Panc1 (cell line): ENCODE measurements at regions not wholly inside any gene's neighbourhood (a gene's known extent, or its start where the extent isn't known, plus 50 kb on each side); places are given as distances from the start of the nearest gene placed in this dataset.
A peak's percentile ranks its signal among the peaks of the same experiment; 100 is the strongest.

Experiments used
- ATAC-seq: fragments of 200-7000 bp; cut with Tn5 transposase; 2 replicates; pipeline ENCODE4 v1.9.1; 2020; ENCODE audit warnings: mild to moderate bottlenecking, moderate library complexity
- BruUV-seq: library from RNA; stranded (reverse); fragments of 400-500 nt; replicated peaks from 2 replicates; lab custom pipeline; 2021; lab: Mats Ljungman, UMichigan
- CTCF ChIA-PET: fragments of 300-600 bp; sonication (Branson Sonifier 250); formaldehyde crosslinking; loops from one replicate; lab custom pipeline; 2022; ENCODE audit warnings: antibody characterized with exemption; lab: Charles Lee
- POLR2A ChIA-PET: fragments of 300-600 bp; sonication (Branson Sonifier 250); formaldehyde crosslinking; loops from one replicate; lab custom pipeline; 2022; ENCODE audit warnings: antibody characterized with exemption; lab: Charles Lee
- DNase-seq: peaks from one replicate; pipeline ENCODE4 v3.0.0-alpha.2; 2010; ENCODE audit warnings: low read depth, low spot score
- H3K27ac ChIP-seq: 2 replicates; pipeline ENCODE4 v1.5.1; 2011; ENCODE audit warnings: mild to moderate bottlenecking, low read length, inconsistent platforms
- H3K27me3 ChIP-seq: fragments of 200-500 bp; sonication (Bioruptor generic); 2 replicates; pipeline ENCODE4 v1.6.0; 2014; ENCODE audit warnings: low read length, inconsistent platforms; ENCODE audit not compliant: control insufficient read depth, insufficient read depth
- H3K36me3 ChIP-seq: fragments of 200-500 bp; sonication (Bioruptor generic); 2 replicates; pipeline ENCODE4 v1.5.1; 2014; ENCODE audit warnings: inconsistent platforms, mild to moderate bottlenecking, low read length, moderate library complexity; ENCODE audit not compliant: control insufficient read depth, insufficient read depth
- H3K4me1 ChIP-seq: 2 replicates; pipeline ENCODE4 v1.5.1; 2011; ENCODE audit warnings: inconsistent platforms, mild to moderate bottlenecking, low read length, moderate library complexity; ENCODE audit not compliant: control insufficient read depth, insufficient read depth
- H3K4me3 ChIP-seq, 2 experiments: 2 replicates each; pipeline ENCODE4 v1.5.1; 2011 to 2012; ENCODE audit warnings: low read depth in 2 of 2, low read length in 2 of 2, mild to moderate bottlenecking in 2 of 2, inconsistent platforms in 1 of 2, moderate library complexity in 1 of 2
- H3K9me3 ChIP-seq: fragments of 200-500 bp; sonication (Bioruptor generic); 2 replicates; pipeline ENCODE4 v1.5.1; 2014; ENCODE audit warnings: low read depth, mild to moderate bottlenecking, inconsistent platforms, low read length, moderate library complexity; ENCODE audit not compliant: control insufficient read depth, insufficient read depth
- POLR2AphosphoS5 ChIP-seq: IDR thresholded peaks from 2 replicates; pipeline ENCODE4 v1.6.1; 2012; ENCODE audit warnings: mild to moderate bottlenecking, low read depth, low read length, moderate library complexity
- SIN3A ChIP-seq: IDR thresholded peaks from 2 replicates; pipeline ENCODE4 v1.6.1; 2012; ENCODE audit warnings: low read depth, mild to moderate bottlenecking, low read length, moderate library complexity, borderline replicate concordance; ENCODE audit not compliant: insufficient read depth
- TCF7L2 ChIP-seq: IDR thresholded peaks from 2 replicates; pipeline ENCODE4 v1.6.1; 2011; ENCODE audit warnings: mild to moderate bottlenecking, low read depth, low read length, inconsistent platforms
- in situ Hi-C: cut with HindIII; loops from 2 replicates; pipeline ENCODE4 v1.10.0; 2016; ENCODE audit warnings: low sequenced_read_pairs, low pct_unique_long_range_greater_than_20kb
- intact Hi-C: fragments of 100-400 bp; cut with micrococcal nuclease; formaldehyde crosslinking; loops from one replicate; pipeline ENCODE4 v1.10.0; 2022; ENCODE audit not compliant: unreplicated experiment
- TF ChIP-seq, protein P1 (sequence below): fragments of 450-650 bp; IDR thresholded peaks from 2 replicates; pipeline ENCODE4 v1.5.1; 2017; ENCODE audit warnings: mild to moderate bottlenecking
- TF ChIP-seq, protein P2 (sequence below), 2 experiments: IDR thresholded peaks; 2 replicates each; pipeline ENCODE4 v1.6.1; 2011 to 2012; ENCODE audit warnings: low read depth in 2 of 2, control low read depth in 1 of 2, low read length in 1 of 2, mild to moderate bottlenecking in 1 of 2, moderate library complexity in 1 of 2; ENCODE audit not compliant: insufficient read depth in 1 of 2

DNA sequence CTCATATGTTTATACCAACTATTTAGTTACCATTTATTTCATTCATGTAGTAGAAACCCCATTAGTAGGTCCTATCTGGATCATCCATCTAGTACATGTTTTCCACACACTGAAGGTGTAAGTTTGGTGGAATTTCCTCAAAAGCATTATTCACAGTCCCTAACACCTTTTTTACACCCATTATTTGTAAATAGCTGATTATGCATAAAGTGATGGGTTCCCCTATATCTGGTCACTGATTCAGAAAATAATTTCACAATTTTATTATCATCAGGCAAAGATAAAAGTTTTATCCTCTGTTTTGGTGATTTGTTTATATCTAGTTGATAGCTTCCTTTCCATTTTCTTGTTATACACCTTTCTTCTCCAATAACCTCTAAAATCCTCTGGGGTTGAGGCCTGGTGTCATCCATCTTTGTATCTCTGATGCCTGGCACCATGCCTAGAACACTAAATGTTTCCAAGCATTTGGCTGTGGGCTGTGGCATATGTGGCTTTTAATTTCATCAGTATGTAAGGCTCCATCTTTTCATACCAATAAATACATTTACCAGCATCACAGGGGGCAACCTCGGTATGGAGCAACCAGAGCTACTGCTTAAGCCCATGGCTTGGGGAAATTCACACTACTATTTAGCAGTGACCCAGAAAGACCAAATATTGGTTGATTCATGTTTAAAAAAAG is 1089.5 kb upstream of the LRRN3 start:
- POLR2A ChIA-PET: no interaction called here
- TF ChIP-seq SIN3A (no peak), TCF7L2 (no peak), POLR2AphosphoS5 (no peak)
- TF ChIP-seq, protein P1, sequence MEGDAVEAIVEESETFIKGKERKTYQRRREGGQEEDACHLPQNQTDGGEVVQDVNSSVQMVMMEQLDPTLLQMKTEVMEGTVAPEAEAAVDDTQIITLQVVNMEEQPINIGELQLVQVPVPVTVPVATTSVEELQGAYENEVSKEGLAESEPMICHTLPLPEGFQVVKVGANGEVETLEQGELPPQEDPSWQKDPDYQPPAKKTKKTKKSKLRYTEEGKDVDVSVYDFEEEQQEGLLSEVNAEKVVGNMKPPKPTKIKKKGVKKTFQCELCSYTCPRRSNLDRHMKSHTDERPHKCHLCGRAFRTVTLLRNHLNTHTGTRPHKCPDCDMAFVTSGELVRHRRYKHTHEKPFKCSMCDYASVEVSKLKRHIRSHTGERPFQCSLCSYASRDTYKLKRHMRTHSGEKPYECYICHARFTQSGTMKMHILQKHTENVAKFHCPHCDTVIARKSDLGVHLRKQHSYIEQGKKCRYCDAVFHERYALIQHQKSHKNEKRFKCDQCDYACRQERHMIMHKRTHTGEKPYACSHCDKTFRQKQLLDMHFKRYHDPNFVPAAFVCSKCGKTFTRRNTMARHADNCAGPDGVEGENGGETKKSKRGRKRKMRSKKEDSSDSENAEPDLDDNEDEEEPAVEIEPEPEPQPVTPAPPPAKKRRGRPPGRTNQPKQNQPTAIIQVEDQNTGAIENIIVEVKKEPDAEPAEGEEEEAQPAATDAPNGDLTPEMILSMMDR: no peak
- TF ChIP-seq, protein P2, sequence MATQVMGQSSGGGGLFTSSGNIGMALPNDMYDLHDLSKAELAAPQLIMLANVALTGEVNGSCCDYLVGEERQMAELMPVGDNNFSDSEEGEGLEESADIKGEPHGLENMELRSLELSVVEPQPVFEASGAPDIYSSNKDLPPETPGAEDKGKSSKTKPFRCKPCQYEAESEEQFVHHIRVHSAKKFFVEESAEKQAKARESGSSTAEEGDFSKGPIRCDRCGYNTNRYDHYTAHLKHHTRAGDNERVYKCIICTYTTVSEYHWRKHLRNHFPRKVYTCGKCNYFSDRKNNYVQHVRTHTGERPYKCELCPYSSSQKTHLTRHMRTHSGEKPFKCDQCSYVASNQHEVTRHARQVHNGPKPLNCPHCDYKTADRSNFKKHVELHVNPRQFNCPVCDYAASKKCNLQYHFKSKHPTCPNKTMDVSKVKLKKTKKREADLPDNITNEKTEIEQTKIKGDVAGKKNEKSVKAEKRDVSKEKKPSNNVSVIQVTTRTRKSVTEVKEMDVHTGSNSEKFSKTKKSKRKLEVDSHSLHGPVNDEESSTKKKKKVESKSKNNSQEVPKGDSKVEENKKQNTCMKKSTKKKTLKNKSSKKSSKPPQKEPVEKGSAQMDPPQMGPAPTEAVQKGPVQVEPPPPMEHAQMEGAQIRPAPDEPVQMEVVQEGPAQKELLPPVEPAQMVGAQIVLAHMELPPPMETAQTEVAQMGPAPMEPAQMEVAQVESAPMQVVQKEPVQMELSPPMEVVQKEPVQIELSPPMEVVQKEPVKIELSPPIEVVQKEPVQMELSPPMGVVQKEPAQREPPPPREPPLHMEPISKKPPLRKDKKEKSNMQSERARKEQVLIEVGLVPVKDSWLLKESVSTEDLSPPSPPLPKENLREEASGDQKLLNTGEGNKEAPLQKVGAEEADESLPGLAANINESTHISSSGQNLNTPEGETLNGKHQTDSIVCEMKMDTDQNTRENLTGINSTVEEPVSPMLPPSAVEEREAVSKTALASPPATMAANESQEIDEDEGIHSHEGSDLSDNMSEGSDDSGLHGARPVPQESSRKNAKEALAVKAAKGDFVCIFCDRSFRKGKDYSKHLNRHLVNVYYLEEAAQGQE (IDR thresholded peaks at IDR 0.05; ENCODE audit: insufficient read depth in 1 of 2, low read depth in 2 of 2, low read length in 1 of 2): no peak
- Histone ChIP-seq H3K4me3 (no peak overlapping the region), H3K4me1 (no peaks in the 10 kb centered on the region), H3K9me3 (no peaks in the 10 kb centered on the region), H3K27ac (no peak overlapping the region), H3K36me3 (no peaks in the 10 kb centered on the region), H3K27me3 (no peaks in the 10 kb centered on the region)
- DNase-seq (no peak), ATAC-seq (no peak)
- no TSS peak for BruUV-seq
- intact Hi-C loops (no loop called here), in situ Hi-C loops (no loop called here)
- CTCF ChIA-PET: no interaction called here

DNA sequence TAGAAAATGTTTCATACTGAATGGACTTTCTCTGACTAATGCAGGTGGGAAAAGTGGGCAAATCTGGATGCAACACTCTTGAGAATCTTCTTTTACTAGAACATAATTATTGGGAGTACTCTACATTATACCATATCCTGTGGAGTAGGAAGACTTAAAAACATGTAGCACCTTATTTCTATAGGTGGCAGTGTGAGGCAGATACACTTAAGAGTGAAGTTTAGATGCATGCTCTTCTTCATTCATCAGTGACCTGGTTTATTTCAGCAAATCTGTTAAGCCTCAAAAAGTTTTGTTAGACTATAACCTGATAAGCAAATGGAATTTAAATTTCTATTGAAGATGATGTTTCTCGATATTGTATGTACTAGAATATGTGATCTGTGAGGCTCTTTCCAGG is 1087.1 kb upstream of the LRRN3 start:
- ATAC-seq: no peak
- in situ Hi-C loops: no loop called here

More for the DNA sequence above, 1087.1 kb upstream of the LRRN3 start:
- Histone ChIP-seq H3K4me1 (no peaks in the 10 kb centered on the region), H3K27ac (no peak overlapping the region), H3K9me3 (no peaks in the 10 kb centered on the region), H3K27me3 (no peaks in the 10 kb centered on the region), H3K4me3 (no peak overlapping the region), H3K36me3 (no peaks in the 10 kb centered on the region)
- DNase-seq: no peak
- TF ChIP-seq, protein P1: peak; percentile 11; the same call in 1 of the 2 replicates
- TF ChIP-seq TCF7L2: no peak
- CTCF ChIA-PET: no interaction called here
- intact Hi-C loops: no loop called here
- no TSS peak for BruUV-seq
- POLR2A ChIA-PET: no interaction called here
